ENCODE measurements at regions not wholly inside any gene's neighbourhood (a gene's known extent, or its start where the extent isn't known, plus 50 kb on each side); places are given as distances from the start of the nearest gene placed in this dataset.
"Not testable (repeated sequence)": the region's sequence is repeated elsewhere in the genome, so short reads cannot be mapped to it uniquely, and the experiment has no call there.

- Mint-ChIP-seq H3K27ac (no peak overlapping the region), H3K4me1 (peaks cover 0 to 2% (median 1%) of the 10 kb centered on the region in 3 donors), H3K27me3 (no peaks in the 10 kb centered on the region), H3K36me3 (peaks cover 24% of the 10 kb centered on the region), H3K9me3 (peaks cover 0 to 3% (median 2%) of the 10 kb centered on the region in 3 donors), H3K4me3 (no peak overlapping the region)
These were observed 303.8 kb upstream of the RGS6 start for GRCh38 chr14:71628433-71628832.

GRCh38 chr14:71629250-71629649, 303.0 kb upstream of the RGS6 start:
- no peaks in the 10 kb centered on the region for H3K27me3 Mint-ChIP-seq
- no peak overlapping the region for H3K4me3 Mint-ChIP-seq
- H3K27ac Mint-ChIP-seq = peak overlapping the region in 1 of 3 donors; percentile 39
- peaks cover 23% of the 10 kb centered on the region for H3K36me3 Mint-ChIP-seq
- peaks cover 2 to 5% (median 3%) of the 10 kb centered on the region in 3 donors for H3K9me3 Mint-ChIP-seq
- H3K4me1 Mint-ChIP-seq = peaks cover 0 to 2% (median 1%) of the 10 kb centered on the region in 3 donors

- Mint-ChIP-seq H3K9me3 (peaks cover 2 to 5% (median 3%) of the 10 kb centered on the region in 3 donors), H3K36me3 (peaks cover 23% of the 10 kb centered on the region), H3K27ac (no peak overlapping the region), H3K4me3 (no peak overlapping the region), H3K4me1 (peaks cover 0 to 2% (median 1%) of the 10 kb centered on the region in 3 donors), H3K27me3 (no peaks in the 10 kb centered on the region)
These were observed 302.3 kb upstream of the RGS6 start for GRCh38 chr14:71629765-71630492.

GRCh38 chr14:71631030-71631429, 301.2 kb upstream of the RGS6 start:
- H3K27ac Mint-ChIP-seq, H3K9me3 Mint-ChIP-seq, H3K27me3 Mint-ChIP-seq, H3K4me1 Mint-ChIP-seq, H3K4me3 Mint-ChIP-seq: not testable (repeated sequence)
- H3K36me3 Mint-ChIP-seq = peaks cover 23% of the 10 kb centered on the region

- Mint-ChIP-seq H3K27ac (no peak overlapping the region), H3K9me3 (peaks cover 2 to 5% (median 3%) of the 10 kb centered on the region in 3 donors), H3K36me3 (peaks cover 28% of the 10 kb centered on the region), H3K4me3 (no peak overlapping the region), H3K4me1 (peaks cover 2 to 4% (median 4%) of the 10 kb centered on the region in 3 donors), H3K27me3 (no peaks in the 10 kb centered on the region)
These were observed 299.7 kb upstream of the RGS6 start for GRCh38 chr14:71632440-71632946.

GRCh38 chr14:71636076-71636475, 296.2 kb upstream of the RGS6 start:
- H3K36me3 Mint-ChIP-seq = peaks cover 26% of the 10 kb centered on the region
- H3K4me3 Mint-ChIP-seq = no peak overlapping the region
- H3K27ac Mint-ChIP-seq = no peak overlapping the region
- peaks cover 0 to 5% (median 0%) of the 10 kb centered on the region in 3 donors for H3K9me3 Mint-ChIP-seq
- H3K4me1 Mint-ChIP-seq = peaks cover 0 to 4% (median 3%) of the 10 kb centered on the region in 3 donors
- H3K27me3 Mint-ChIP-seq = no peaks in the 10 kb centered on the region

GRCh38 chr14:71636820-71637471, 295.3 kb upstream of the RGS6 start:
- Mint-ChIP-seq H3K27ac (no peak overlapping the region), H3K4me3 (no peak overlapping the region), H3K4me1 (peaks cover 0 to 4% (median 3%) of the 10 kb centered on the region in 3 donors), H3K9me3 (peaks cover 0 to 7% (median 5%) of the 10 kb centered on the region in 3 donors), H3K27me3 (no peaks in the 10 kb centered on the region), H3K36me3 (peaks cover 24% of the 10 kb centered on the region)

- H3K9me3 Mint-ChIP-seq = peaks cover 3 to 13% (median 7%) of the 10 kb centered on the region in 3 donors
- peaks cover 0 to 4% (median 3%) of the 10 kb centered on the region in 3 donors for H3K4me1 Mint-ChIP-seq
- no peaks in the 10 kb centered on the region for H3K27me3 Mint-ChIP-seq
- no peak overlapping the region for H3K4me3 Mint-ChIP-seq
- peaks cover 29% of the 10 kb centered on the region for H3K36me3 Mint-ChIP-seq
- no peak overlapping the region for H3K27ac Mint-ChIP-seq
These were observed 293.6 kb upstream of the RGS6 start for GRCh38 chr14:71638523-71639196.

- Mint-ChIP-seq H3K4me3 (no peak overlapping the region), H3K4me1 (peaks cover 0 to 2% (median 0%) of the 10 kb centered on the region in 3 donors), H3K36me3 (peaks cover 23% of the 10 kb centered on the region), H3K9me3 (peaks cover 3 to 13% (median 4%) of the 10 kb centered on the region in 3 donors), H3K27me3 (no peaks in the 10 kb centered on the region), H3K27ac (no peak overlapping the region)
These were observed 289.5 kb upstream of the RGS6 start for GRCh38 chr14:71642715-71643114.

- Mint-ChIP-seq H3K27ac (no peak overlapping the region), H3K36me3 (peaks cover 31% of the 10 kb centered on the region), H3K4me1 (peaks cover 0 to 2% (median 0%) of the 10 kb centered on the region in 3 donors), H3K4me3 (no peak overlapping the region), H3K27me3 (no peaks in the 10 kb centered on the region), H3K9me3 (peaks cover 4 to 17% (median 5%) of the 10 kb centered on the region in 3 donors)
These were observed 286.6 kb upstream of the RGS6 start for GRCh38 chr14:71645656-71646055.

GRCh38 chr14:71646518-71646917, 285.7 kb upstream of the RGS6 start:
- Mint-ChIP-seq H3K27me3 (no peaks in the 10 kb centered on the region), H3K4me1 (peaks cover 0 to 2% (median 0%) of the 10 kb centered on the region in 3 donors), H3K27ac (peak overlapping the region in 1 of 3 donors; percentile 74), H3K4me3 (no peak overlapping the region), H3K36me3 (peaks cover 34% of the 10 kb centered on the region), H3K9me3 (peaks cover 4 to 20% (median 6%) of the 10 kb centered on the region in 3 donors)

- no peaks in the 10 kb centered on the region for H3K27me3 Mint-ChIP-seq
- H3K36me3 Mint-ChIP-seq = peaks cover 35% of the 10 kb centered on the region
These were observed 285.0 kb upstream of the RGS6 start for GRCh38 chr14:71647086-71647784.

GRCh38 chr14:71648725-71649124, 283.5 kb upstream of the RGS6 start:
- Mint-ChIP-seq H3K4me1 (peaks cover 0 to 4% (median 0%) of the 10 kb centered on the region in 3 donors), H3K27ac (peak overlapping the region in 1 of 3 donors; percentile 82), H3K9me3 (peaks cover 3 to 19% (median 4%) of the 10 kb centered on the region in 3 donors), H3K27me3 (no peaks in the 10 kb centered on the region), H3K36me3 (peaks cover 35% of the 10 kb centered on the region), H3K4me3 (no peak overlapping the region)

More at GRCh38 chr14:71647086-71647784, 285.0 kb upstream of the RGS6 start:
- peaks cover 0 to 20% (median 7%) of the 10 kb centered on the region in 3 donors for H3K9me3 Mint-ChIP-seq
- peaks cover 0 to 2% (median 0%) of the 10 kb centered on the region in 3 donors for H3K4me1 Mint-ChIP-seq
- no peak overlapping the region for H3K4me3 Mint-ChIP-seq
- H3K27ac Mint-ChIP-seq = no peak overlapping the region

- Mint-ChIP-seq H3K27me3 (no peaks in the 10 kb centered on the region), H3K4me1 (peaks cover 0 to 2% (median 0%) of the 10 kb centered on the region in 3 donors), H3K9me3 (peaks cover 3 to 19% (median 4%) of the 10 kb centered on the region in 3 donors), H3K4me3 (no peak overlapping the region), H3K27ac (no peak overlapping the region), H3K36me3 (peaks cover 34% of the 10 kb centered on the region)
These were observed 282.0 kb upstream of the RGS6 start for GRCh38 chr14:71650187-71650755.

Data from IgD-negative memory B cell (primary cell).